Skeletal muscle cell (primary cell): ENCODE measurements at regions not wholly inside any gene's neighbourhood (a gene's known extent, or its start where the extent isn't known, plus 50 kb on each side); places are given as distances from the start of the nearest gene placed in this dataset.

ENCODE experiments used
- DNase-seq: peaks from one replicate; pipeline ENCODE4 v3.0.0-alpha.2; 2010; ENCODE audit warnings: low read depth
- H3K4me3 ChIP-seq: 2 replicates; pipeline ENCODE4 v1.5.1; 2011; ENCODE audit warnings: low read depth, mild to moderate bottlenecking, control low read depth, low read length, moderate library complexity

DNA sequence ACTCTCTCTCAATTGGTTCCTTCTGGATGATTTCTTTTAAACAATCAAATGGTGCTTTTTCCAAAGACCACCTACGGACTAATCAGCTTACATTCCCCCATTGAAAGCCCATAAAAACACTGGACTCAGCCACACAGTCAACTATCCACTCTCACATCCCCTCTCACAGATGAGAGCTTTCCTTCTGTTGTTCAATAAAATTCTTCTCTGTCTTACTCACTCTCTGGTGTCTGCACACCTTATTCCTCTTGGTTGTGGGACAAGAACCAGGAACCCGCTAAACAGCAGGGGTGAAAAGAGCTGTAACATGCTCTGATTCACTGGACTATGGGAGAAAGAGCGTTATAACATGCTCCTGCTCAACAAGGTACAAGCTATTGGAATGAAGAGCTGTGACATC is 2896.2 kb downstream of the PCDH9 start:
- DNase-seq: no peak
- H3K4me3 ChIP-seq: no peak overlapping the region

DNA sequence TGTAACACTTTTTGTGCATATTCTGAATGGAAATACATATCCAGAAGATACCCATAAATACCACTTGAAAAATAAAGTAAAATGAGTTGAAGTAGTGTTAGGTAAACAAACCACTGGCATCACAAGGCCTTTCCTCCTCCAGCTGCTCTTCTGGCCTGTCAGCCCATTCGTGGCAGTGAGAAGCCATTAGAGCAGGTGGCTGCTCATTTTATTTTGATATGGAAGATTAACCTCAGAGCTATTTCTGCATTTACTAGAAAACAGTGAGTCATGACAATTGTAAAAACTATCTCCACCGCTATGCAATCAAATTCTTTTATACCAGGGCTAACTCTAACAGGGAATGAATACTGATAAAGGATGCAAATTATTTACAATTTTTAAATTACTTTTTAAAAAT is 2898.1 kb downstream of the PCDH9 start:
- H3K4me3 ChIP-seq: no peak overlapping the region

DNA sequence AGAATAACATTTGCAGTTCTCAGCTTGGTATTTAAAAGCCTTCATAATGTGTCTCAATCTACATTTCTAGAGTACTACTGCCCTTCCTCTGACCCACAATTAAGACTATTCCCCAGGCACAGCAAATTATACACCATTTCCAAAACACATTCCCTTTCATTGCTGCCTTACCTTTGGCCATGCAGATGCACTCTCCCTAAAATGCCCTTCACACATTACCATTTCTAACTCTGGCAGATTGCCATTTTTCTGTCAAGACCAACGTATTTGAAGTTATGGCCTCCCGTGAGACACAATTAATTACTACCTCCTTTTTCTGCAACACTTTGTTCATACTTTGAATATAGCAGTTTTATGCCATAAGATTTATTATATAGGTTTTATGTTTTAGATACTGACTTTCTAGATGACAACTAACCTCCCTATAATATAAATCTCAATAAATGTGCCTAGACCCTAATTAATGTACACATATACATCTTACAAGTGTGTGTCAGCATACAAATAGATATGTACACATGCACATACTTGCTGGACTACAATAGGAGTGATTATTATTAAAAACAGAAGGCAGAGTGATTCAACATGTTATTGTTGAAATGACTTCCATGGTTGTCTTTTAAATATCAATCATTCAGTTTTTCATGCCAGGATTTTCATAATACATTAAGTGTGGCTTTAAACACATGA is 2902.5 kb downstream of the PCDH9 start:
- no peak for DNase-seq
- no peak overlapping the region for H3K4me3 ChIP-seq

More for the DNA sequence above, 2898.1 kb downstream of the PCDH9 start:
- peak; percentile 25 for DNase-seq

- DNase-seq: peak; percentile 67
- no peak overlapping the region for H3K4me3 ChIP-seq
Observed at GRCh38 chr13:64314331-64314730, 2898.7 kb upstream of the PCDH20 start.

DNA sequence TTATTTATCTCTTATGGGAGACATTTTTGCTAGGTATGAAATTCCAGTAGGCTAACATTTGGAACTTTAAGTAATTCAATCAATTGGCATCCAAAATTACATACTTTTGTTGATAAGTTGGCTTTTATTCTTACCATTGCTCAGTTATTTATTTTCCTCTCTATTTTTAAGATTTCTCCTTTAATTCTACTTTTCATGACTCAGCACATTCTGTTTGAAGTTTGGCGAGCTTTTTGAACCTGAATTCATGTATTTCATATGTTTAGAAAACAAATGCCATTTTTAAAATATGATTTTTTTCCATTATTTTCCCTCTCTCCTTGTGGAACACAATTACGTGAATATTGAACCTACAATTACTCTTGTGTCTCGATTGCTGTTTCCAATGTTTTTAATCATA is 2896.3 kb upstream of the PCDH20 start:
- no peak for DNase-seq

DNA sequence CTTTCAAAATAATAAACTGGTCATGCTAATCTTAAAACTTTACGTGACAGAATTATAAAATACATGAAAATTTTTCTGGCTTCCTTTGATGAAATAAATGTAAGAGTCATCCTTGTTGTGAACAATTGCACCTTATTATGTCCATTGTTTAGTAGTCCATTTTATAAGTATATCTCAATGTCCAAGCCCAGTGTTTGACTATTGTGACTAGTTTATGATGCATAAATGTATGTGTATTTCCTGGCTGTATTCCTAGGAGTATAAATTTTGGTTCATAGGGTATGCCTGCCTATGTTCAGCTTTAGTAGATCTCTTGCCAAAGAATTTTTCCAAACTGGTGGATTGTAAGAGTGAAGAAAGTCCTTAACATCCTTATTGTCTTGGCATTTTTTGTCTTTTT is 2895.5 kb upstream of the PCDH20 start:
- no peak for DNase-seq

More for the DNA sequence above, 2896.3 kb upstream of the PCDH20 start:
- H3K4me3 ChIP-seq: no peak overlapping the region

GRCh38 chr13:64305246-64305645 is 2889.6 kb upstream of the PCDH20 start:
- DNase-seq: peak; percentile 23
- H3K4me3 ChIP-seq: no peak overlapping the region

More for the DNA sequence above, 2895.5 kb upstream of the PCDH20 start:
- H3K4me3 ChIP-seq: no peak overlapping the region

GRCh38 chr13:64300239-64300638 is 2884.6 kb upstream of the PCDH20 start:
- DNase-seq: no peak
- no peak overlapping the region for H3K4me3 ChIP-seq

GRCh38 chr13:64293923-64294322 is 2878.3 kb upstream of the PCDH20 start:
- H3K4me3 ChIP-seq: no peak overlapping the region
- DNase-seq: no peak

- H3K4me3 ChIP-seq: no peak overlapping the region
- DNase-seq: no peak
Observed at GRCh38 chr13:64289702-64290101, 2874.1 kb upstream of the PCDH20 start.

GRCh38 chr13:64283926-64284325 is 2868.3 kb upstream of the PCDH20 start:
- DNase-seq: no peak

DNA sequence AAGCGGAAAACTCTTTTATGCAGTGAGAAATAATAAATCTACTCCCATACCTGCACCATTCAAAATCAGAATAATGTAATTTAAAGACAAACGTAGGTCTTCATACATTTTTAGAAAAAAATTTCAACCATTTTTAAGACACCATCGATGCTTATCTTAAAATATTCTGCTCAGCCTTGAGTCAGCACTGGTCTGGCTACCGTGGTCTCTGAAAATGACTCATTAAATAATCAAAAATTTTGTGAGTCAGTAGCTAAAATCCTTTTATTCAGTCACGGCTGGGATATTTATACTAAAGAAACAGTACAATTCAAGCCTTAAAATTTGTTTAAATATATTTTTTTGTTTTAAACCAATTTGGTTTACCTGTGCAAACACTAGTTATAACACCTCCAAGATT is 2862.8 kb upstream of the PCDH20 start:
- DNase-seq: no peak
- no peak overlapping the region for H3K4me3 ChIP-seq

More at GRCh38 chr13:64283926-64284325, 2868.3 kb upstream of the PCDH20 start:
- no peak overlapping the region for H3K4me3 ChIP-seq

- no peak overlapping the region for H3K4me3 ChIP-seq
- no peak for DNase-seq
Observed at GRCh38 chr13:64277097-64277496, 2861.4 kb upstream of the PCDH20 start.

GRCh38 chr13:64276232-64276631 is 2860.6 kb upstream of the PCDH20 start:
- no peak overlapping the region for H3K4me3 ChIP-seq
- DNase-seq: no peak

- H3K4me3 ChIP-seq: no peak overlapping the region
- DNase-seq: no peak
Observed at GRCh38 chr13:64274481-64275217, 2859.0 kb upstream of the PCDH20 start.

- no peak overlapping the region for H3K4me3 ChIP-seq
- no peak for DNase-seq
Observed at GRCh38 chr13:64273780-64274179, 2858.1 kb upstream of the PCDH20 start.

GRCh38 chr13:64272681-64273080 is 2857.0 kb upstream of the PCDH20 start:
- no peak for DNase-seq
- H3K4me3 ChIP-seq: no peak overlapping the region

GRCh38 chr13:64266024-64266423 is 2850.4 kb upstream of the PCDH20 start:
- no peak overlapping the region for H3K4me3 ChIP-seq
- no peak for DNase-seq

GRCh38 chr13:64263285-64263684 is 2847.6 kb upstream of the PCDH20 start:
- no peak for DNase-seq
- H3K4me3 ChIP-seq: no peak overlapping the region

GRCh38 chr13:64256751-64257150 is 2841.1 kb upstream of the PCDH20 start:
- H3K4me3 ChIP-seq: no peak overlapping the region
- no peak for DNase-seq

- DNase-seq: no peak
- no peak overlapping the region for H3K4me3 ChIP-seq
Observed at GRCh38 chr13:64255988-64256387, 2840.3 kb upstream of the PCDH20 start.
